Activated B cell treated with CpG ODN at 0.5 μM for 24 hours (primary cell): ENCODE measurements at regions not wholly inside any gene's neighbourhood (a gene's known extent, or its start where the extent isn't known, plus 50 kb on each side); places are given as distances from the start of the nearest gene placed in this dataset.

Experiments used
- ATAC-seq: fragments of 200-7000 bp; cut with Tn5 transposase; one replicate; pipeline ENCODE4 v1.10.0; 2021; ENCODE audit warnings: low read depth, mild to moderate bottlenecking, moderate library complexity
- CTCF ChIA-PET: fragments of 350-600 bp; sonication (Branson Sonifier 250); formaldehyde crosslinking; loops from one replicate; lab custom pipeline; 2021; ENCODE audit warnings: antibody characterized with exemption; lab: Charles Lee
- POLR2A ChIA-PET: fragments of 350-600 bp; sonication (Branson Sonifier 250); formaldehyde crosslinking; loops from one replicate; lab custom pipeline; 2021; ENCODE audit warnings: antibody characterized with exemption; lab: Charles Lee
- DNase-seq: peaks from one replicate; pipeline ENCODE4 v3.0.0; 2022
- H3K27ac Mint-ChIP-seq: one replicate; pipeline ENCODE4 v1.8.0; 2020; ENCODE audit warnings: mixed read lengths
- H3K27me3 Mint-ChIP-seq: one replicate; pipeline ENCODE4 v1.8.0; 2021; ENCODE audit warnings: mixed read lengths
- H3K36me3 Mint-ChIP-seq: one replicate; pipeline ENCODE4 v1.8.0; 2021; ENCODE audit warnings: low read depth, mixed read lengths
- H3K4me1 Mint-ChIP-seq: one replicate; pipeline ENCODE4 v1.8.0; 2021; ENCODE audit warnings: mixed read lengths
- H3K4me3 Mint-ChIP-seq: one replicate; pipeline ENCODE4 v1.8.0; 2020; ENCODE audit warnings: mild to moderate bottlenecking, mixed read lengths
- H3K9me3 Mint-ChIP-seq: one replicate; pipeline ENCODE4 v1.8.0; 2020; ENCODE audit warnings: mixed read lengths
- CTCF ChIP-seq: fragments of 200-600 bp; IDR thresholded peaks from one replicate; pipeline ENCODE4 v1.8.0; 2022; ENCODE audit warnings: antibody characterized with exemption, mild to moderate bottlenecking
- intact Hi-C: fragments of 100-400 bp; cut with micrococcal nuclease; formaldehyde crosslinking; loops from one replicate; pipeline ENCODE4 v1.15.1; 2024

- Mint-ChIP-seq H3K4me1 (no peaks in the 10 kb centered on the region), H3K27me3 (no peaks in the 10 kb centered on the region), H3K36me3 (no peaks in the 10 kb centered on the region), H3K27ac (no peak overlapping the region), H3K9me3 (peaks cover 4% of the 10 kb centered on the region), H3K4me3 (no peak overlapping the region)
- ATAC-seq (no peak), DNase-seq (no peak)
- intact Hi-C loops, result no loop called here
- no peak for TF ChIP-seq CTCF
- ChIA-PET POLR2A (no interaction called here), CTCF (no interaction called here)
Observed at GRCh38 chr9:103281126-103281525, 286.0 kb downstream of the CYLC2 start.

DNA sequence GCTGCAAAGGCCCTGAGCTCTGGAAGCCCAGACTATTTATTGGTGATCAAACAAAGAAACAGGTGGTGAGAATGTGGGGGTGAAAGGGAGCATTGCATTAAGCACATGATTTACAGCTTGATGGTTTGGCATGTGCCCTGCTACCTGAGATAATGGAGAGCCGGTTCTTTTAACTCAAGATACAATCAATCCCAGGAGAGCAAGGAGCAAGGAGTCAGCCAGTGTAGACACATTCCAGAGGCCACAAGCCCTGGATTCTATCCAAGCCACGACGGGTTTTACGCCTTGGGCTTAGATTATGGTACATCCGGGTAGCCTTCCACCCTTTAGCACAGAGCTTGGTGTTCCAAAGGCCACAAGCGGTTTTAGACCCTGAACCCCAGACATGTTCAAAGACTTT, 292.2 kb downstream of the CYLC2 start:
- no peaks in the 10 kb centered on the region for H3K9me3 Mint-ChIP-seq
- no peaks in the 10 kb centered on the region for H3K27me3 Mint-ChIP-seq
- ChIA-PET POLR2A (no interaction called here), CTCF (no interaction called here)
- no peak for ATAC-seq
- no peaks in the 10 kb centered on the region for H3K36me3 Mint-ChIP-seq
- H3K4me1 Mint-ChIP-seq, result no peaks in the 10 kb centered on the region
- intact Hi-C loops, result no loop called here
- no peak overlapping the region for H3K4me3 Mint-ChIP-seq
- no peak overlapping the region for H3K27ac Mint-ChIP-seq
- DNase-seq, result no peak
- TF ChIP-seq CTCF, result no peak

DNA sequence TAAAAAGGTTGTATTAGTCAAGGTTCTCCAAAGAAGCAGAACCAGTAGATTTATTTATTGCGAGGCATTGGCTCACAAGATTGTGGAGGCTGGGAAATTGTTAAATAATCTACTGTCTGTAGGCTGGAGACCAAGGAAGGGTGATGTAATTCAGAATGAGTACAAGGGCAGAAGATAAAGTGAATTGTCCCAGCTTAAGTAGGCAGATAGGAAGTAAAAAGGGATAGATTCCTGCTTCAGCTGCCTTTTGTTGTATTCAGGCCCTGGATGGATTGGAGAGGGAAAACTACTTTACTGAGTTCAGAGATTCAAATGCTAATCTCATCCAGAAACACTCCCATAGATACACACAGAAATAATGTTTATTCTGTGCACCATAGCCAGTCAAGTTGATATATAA, 301.1 kb downstream of the CYLC2 start:
- H3K9me3 Mint-ChIP-seq, result no peaks in the 10 kb centered on the region
- CTCF ChIA-PET, result no interaction called here
- TF ChIP-seq CTCF, result no peak
- no peaks in the 10 kb centered on the region for H3K4me1 Mint-ChIP-seq
- H3K27me3 Mint-ChIP-seq, result no peaks in the 10 kb centered on the region
- H3K36me3 Mint-ChIP-seq, result no peaks in the 10 kb centered on the region
- POLR2A ChIA-PET, result no interaction called here
- DNase-seq, result no peak
- no peak for ATAC-seq
- no peak overlapping the region for H3K27ac Mint-ChIP-seq
- intact Hi-C loops, result no loop called here
- no peak overlapping the region for H3K4me3 Mint-ChIP-seq

GRCh38 chr9:103301051-103301450, 305.9 kb downstream of the CYLC2 start:
- ChIA-PET POLR2A (no interaction called here), CTCF (no interaction called here)
- Mint-ChIP-seq H3K27me3 (no peaks in the 10 kb centered on the region), H3K4me1 (no peaks in the 10 kb centered on the region), H3K4me3 (no peak overlapping the region), H3K27ac (no peak overlapping the region), H3K9me3 (peaks cover 5% of the 10 kb centered on the region), H3K36me3 (no peaks in the 10 kb centered on the region)
- intact Hi-C loops, result no loop called here
- no peak for TF ChIP-seq CTCF
- ATAC-seq (no peak), DNase-seq (no peak)

DNA sequence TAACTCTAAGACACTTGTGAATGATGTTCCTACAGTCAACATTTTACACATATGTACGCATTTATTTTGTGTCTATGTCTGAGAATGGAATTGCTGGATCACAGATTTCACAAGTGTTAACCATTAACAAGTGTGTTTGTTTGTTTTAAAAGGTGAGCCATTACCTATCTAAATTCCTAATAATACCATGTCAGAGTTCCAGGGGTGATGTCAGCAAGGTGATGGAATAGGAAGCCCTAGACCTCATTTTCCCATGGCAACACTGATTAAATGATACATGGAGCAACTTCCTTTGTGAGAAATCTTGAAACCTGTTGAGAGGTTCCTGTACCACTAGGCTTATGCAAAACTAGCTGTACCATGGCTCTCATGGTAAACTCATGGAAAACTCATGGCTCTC, 309.7 kb downstream of the CYLC2 start:
- intact Hi-C loops, result no loop called here
- no peak for DNase-seq
- Mint-ChIP-seq H3K27ac (no peak overlapping the region), H3K9me3 (peaks cover 8% of the 10 kb centered on the region), H3K4me1 (no peaks in the 10 kb centered on the region), H3K4me3 (no peak overlapping the region), H3K27me3 (no peaks in the 10 kb centered on the region), H3K36me3 (no peaks in the 10 kb centered on the region)
- TF ChIP-seq CTCF, result no peak
- ChIA-PET POLR2A (no interaction called here), CTCF (no interaction called here)
- no peak for ATAC-seq
